C4-2B (cell line): ENCODE measurements at regions not wholly inside any gene's neighbourhood (a gene's known extent, or its start where the extent isn't known, plus 50 kb on each side); places are given as distances from the start of the nearest gene placed in this dataset.

Source experiments
- CTCF ChIP-seq: fragments of 450-650 bp; conservative IDR thresholded peaks from 2 replicates; pipeline ENCODE4 v1.5.1; 2017; ENCODE audit warnings: mild to moderate bottlenecking
- ZFX ChIP-seq: fragments of 450-650 bp; IDR thresholded peaks from 2 replicates; pipeline ENCODE4 v1.6.1; 2017

DNA sequence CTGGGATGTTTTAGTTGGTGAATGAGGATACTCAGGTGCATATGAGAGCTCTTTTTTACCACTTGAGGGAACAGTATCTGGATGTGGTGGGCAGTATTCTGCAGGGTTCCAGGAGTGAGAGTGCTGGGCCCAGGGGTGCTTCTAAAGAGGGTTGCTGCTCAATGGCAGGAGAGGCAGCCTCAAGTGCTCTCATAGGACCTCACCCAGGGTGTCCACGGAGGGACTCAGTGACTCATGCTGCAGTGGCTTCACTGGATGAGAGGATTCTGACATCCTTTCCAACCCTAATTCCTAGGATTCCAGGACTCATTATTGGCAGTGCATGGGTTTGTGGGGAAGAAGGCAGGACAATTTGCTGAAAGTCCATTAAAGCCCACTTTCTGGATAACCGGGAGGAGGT, 176.6 kb upstream of the FERMT1 start:
- TF ChIP-seq CTCF, result no peak
- TF ChIP-seq ZFX, result no peak
